Neural progenitor cell (in vitro differentiated cells): ENCODE measurements at regions not wholly inside any gene's neighbourhood (a gene's known extent, or its start where the extent isn't known, plus 50 kb on each side); places are given as distances from the start of the nearest gene placed in this dataset.
A peak's percentile ranks its signal among the peaks of the same experiment; 100 is the strongest.

Source experiments
- DNase-seq: peaks from one replicate; pipeline ENCODE4 v3.0.0-alpha.2; 2016; ENCODE audit warnings: low spot score
- H2AFZ ChIP-seq: fragments of 200-600 bp; sonication (generic); replicated peaks from 2 replicates; pipeline ENCODE4 v1.6.1; 2016; ENCODE audit warnings: antibody characterized with exemption
- H3F3A ChIP-seq: fragments of 200-600 bp; sonication (generic); 2 replicates; pipeline ENCODE4 v1.6.1; 2016; ENCODE audit warnings: antibody characterized with exemption, low read depth
- H3K27ac ChIP-seq: fragments of 200-600 bp; sonication (generic); 2 replicates; pipeline ENCODE4 v1.5.1; 2016; ENCODE audit warnings: mild to moderate bottlenecking
- H3K27me3 ChIP-seq: fragments of 200-600 bp; sonication (generic); 2 replicates; pipeline ENCODE4 v1.6.1; 2016; ENCODE audit warnings: mild to moderate bottlenecking, moderate library complexity
- H3K36me3 ChIP-seq: fragments of 200-600 bp; sonication (generic); 2 replicates; pipeline ENCODE4 v1.5.1; 2016
- H3K4me1 ChIP-seq: fragments of 200-600 bp; sonication (generic); 2 replicates; pipeline ENCODE4 v1.6.1; 2016; ENCODE audit warnings: mixed run types
- H3K4me2 ChIP-seq: fragments of 200-600 bp; sonication (generic); 2 replicates; pipeline ENCODE4 v1.6.1; 2016
- H3K4me3 ChIP-seq: fragments of 200-600 bp; sonication (generic); 2 replicates; pipeline ENCODE4 v1.5.1; 2016
- H3K79me2 ChIP-seq: fragments of 200-600 bp; sonication (generic); 2 replicates; pipeline ENCODE4 v1.6.1; 2016; ENCODE audit warnings: low read depth
- H3K9ac ChIP-seq: fragments of 200-600 bp; sonication (generic); 2 replicates; pipeline ENCODE4 v1.6.1; 2016
- H3K9me3 ChIP-seq: fragments of 200-600 bp; sonication (generic); 2 replicates; pipeline ENCODE4 v1.5.1; 2016; ENCODE audit warnings: low read depth
- H4K20me1 ChIP-seq: fragments of 200-600 bp; sonication (generic); 2 replicates; pipeline ENCODE4 v1.6.1; 2016; ENCODE audit warnings: low read depth
- H3K27ac Mint-ChIP-seq: 3 replicates; pipeline ENCODE4 v1.8.0; 2021; ENCODE audit warnings: mixed read lengths
- H3K27me3 Mint-ChIP-seq: 2 replicates; pipeline ENCODE4 v1.8.0; 2022; ENCODE audit warnings: low read depth, mild to moderate bottlenecking, inconsistent platforms, moderate library complexity, mixed read lengths; ENCODE audit not compliant: insufficient read depth
- H3K36me3 Mint-ChIP-seq: 3 replicates; pipeline ENCODE4 v1.8.0; 2021; ENCODE audit warnings: mixed read lengths
- H3K4me1 Mint-ChIP-seq: 3 replicates; pipeline ENCODE4 v1.8.0; 2021; ENCODE audit warnings: mixed read lengths
- H3K4me3 Mint-ChIP-seq: 3 replicates; pipeline ENCODE4 v1.8.0; 2021; ENCODE audit warnings: mild to moderate bottlenecking, moderate library complexity, mixed read lengths
- H3K9me3 Mint-ChIP-seq: 3 replicates; pipeline ENCODE4 v1.8.0; 2020; ENCODE audit warnings: mixed read lengths
- CTCF ChIP-seq: fragments of 200-600 bp; sonication (generic); IDR thresholded peaks from 2 replicates; pipeline ENCODE4 v1.5.1; 2017; ENCODE audit warnings: antibody characterized with exemption, mild to moderate bottlenecking
- EZH2 ChIP-seq: fragments of 200-600 bp; sonication (generic); IDR thresholded peaks from 2 replicates; pipeline ENCODE4 v1.6.1; 2017; ENCODE audit warnings: antibody characterized with exemption, mild to moderate bottlenecking, moderate library complexity
- EZH2phosphoT487 ChIP-seq: fragments of 200-600 bp; sonication (generic); IDR thresholded peaks from 2 replicates; pipeline ENCODE4 v1.6.1; 2017; ENCODE audit warnings: antibody characterized with exemption

GRCh38 chr12:19021646-19022045 is 107.9 kb upstream of the PLEKHA5 start:
- TF ChIP-seq CTCF (no peak), EZH2 (no peak), EZH2phosphoT487 (no peak)
- peaks cover 10% of the 10 kb centered on the region for H3K27me3 Mint-ChIP-seq
- no peak overlapping the region for H3K9ac ChIP-seq
- peaks cover 6% of the 10 kb centered on the region for H3K36me3 ChIP-seq
- no peaks in the 10 kb centered on the region for H3K36me3 Mint-ChIP-seq
- no peaks in the 10 kb centered on the region for H4K20me1 ChIP-seq
- DNase-seq, result no peak
- H3K4me1 Mint-ChIP-seq, result peaks cover 15% of the 10 kb centered on the region
- H3K79me2 ChIP-seq, result no peaks in the 10 kb centered on the region
- no peak overlapping the region for H3K4me2 ChIP-seq
- no peak overlapping the region for H2AFZ ChIP-seq
- H3K27me3 ChIP-seq, result no peaks in the 10 kb centered on the region
- no peaks in the 10 kb centered on the region for H3K9me3 ChIP-seq
- peaks cover 10% of the 10 kb centered on the region for H3K4me1 ChIP-seq
- peaks cover 14% of the 10 kb centered on the region for H3F3A ChIP-seq
- no peak overlapping the region for H3K4me3 Mint-ChIP-seq
- no peak overlapping the region for H3K27ac ChIP-seq
- no peak overlapping the region for H3K4me3 ChIP-seq
- peaks cover 20% of the 10 kb centered on the region for H3K9me3 Mint-ChIP-seq
- H3K27ac Mint-ChIP-seq, result no peak overlapping the region

- H3K36me3 ChIP-seq, result peaks cover 6% of the 10 kb centered on the region
- Mint-ChIP-seq H3K27me3 (peaks cover 8% of the 10 kb centered on the region), H3K27ac (peak overlapping the region; percentile 77), H3K4me3 (no peak overlapping the region), H3K9me3 (peaks cover 16% of the 10 kb centered on the region), H3K4me1 (peaks cover 24% of the 10 kb centered on the region), H3K36me3 (no peaks in the 10 kb centered on the region)
- no peak for DNase-seq
- no peaks in the 10 kb centered on the region for H3K79me2 ChIP-seq
- peaks cover 21% of the 10 kb centered on the region for H3F3A ChIP-seq
- no peak overlapping the region for H2AFZ ChIP-seq
- TF ChIP-seq CTCF (no peak), EZH2 (no peak), EZH2phosphoT487 (no peak)
- H3K27me3 ChIP-seq, result no peaks in the 10 kb centered on the region
- H3K27ac ChIP-seq, result peak overlapping the region; percentile 75
- no peaks in the 10 kb centered on the region for H3K9me3 ChIP-seq
- peaks cover 21% of the 10 kb centered on the region for H3K4me1 ChIP-seq
- no peaks in the 10 kb centered on the region for H4K20me1 ChIP-seq
- no peak overlapping the region for H3K9ac ChIP-seq
- no peak overlapping the region for H3K4me3 ChIP-seq
- peak overlapping the region; percentile 8 for H3K4me2 ChIP-seq
Measured at GRCh38 chr12:19025582-19025981, 104.0 kb upstream of the PLEKHA5 start.

GRCh38 chr12:19026034-19026433 is 103.5 kb upstream of the PLEKHA5 start:
- H3K9me3 ChIP-seq, result no peaks in the 10 kb centered on the region
- no peak overlapping the region for H3K9ac ChIP-seq
- Mint-ChIP-seq H3K27me3 (peaks cover 8% of the 10 kb centered on the region), H3K9me3 (peaks cover 19% of the 10 kb centered on the region), H3K4me1 (peaks cover 24% of the 10 kb centered on the region), H3K4me3 (no peak overlapping the region), H3K36me3 (peaks cover 2% of the 10 kb centered on the region), H3K27ac (peak overlapping the region; percentile 77)
- no peak overlapping the region for H2AFZ ChIP-seq
- H3K79me2 ChIP-seq, result no peaks in the 10 kb centered on the region
- no peak for DNase-seq
- H3K4me1 ChIP-seq, result peaks cover 21% of the 10 kb centered on the region
- TF ChIP-seq EZH2phosphoT487 (no peak), CTCF (no peak), EZH2 (no peak)
- H3F3A ChIP-seq, result peaks cover 21% of the 10 kb centered on the region
- H3K4me2 ChIP-seq, result peak overlapping the region; percentile 8
- no peaks in the 10 kb centered on the region for H3K27me3 ChIP-seq
- H4K20me1 ChIP-seq, result no peaks in the 10 kb centered on the region
- H3K36me3 ChIP-seq, result peaks cover 6% of the 10 kb centered on the region
- no peak overlapping the region for H3K4me3 ChIP-seq
- H3K27ac ChIP-seq, result peak overlapping the region; percentile 75
